C1 segment of cervical spinal cord (tissue), 14 donors: ENCODE measurements at regions not wholly inside any gene's neighbourhood (a gene's known extent, or its start where the extent isn't known, plus 50 kb on each side); places are given as distances from the start of the nearest gene placed in this dataset.

Experiments used
- DNase-seq, 14 donors: peaks; one replicate each; lab custom pipeline; 2025; lab: John Stamatoyannopoulos, UW

GRCh38 chr12:111110556-111110955, 190.2 kb upstream of the MYL2 start:
- DNase-seq, result no peak

- no peak for DNase-seq
Observed at GRCh38 chr12:111108726-111109125, 188.3 kb upstream of the MYL2 start.

GRCh38 chr12:111107392-111108178, 187.2 kb upstream of the MYL2 start:
- DNase-seq, result no peak

DNA sequence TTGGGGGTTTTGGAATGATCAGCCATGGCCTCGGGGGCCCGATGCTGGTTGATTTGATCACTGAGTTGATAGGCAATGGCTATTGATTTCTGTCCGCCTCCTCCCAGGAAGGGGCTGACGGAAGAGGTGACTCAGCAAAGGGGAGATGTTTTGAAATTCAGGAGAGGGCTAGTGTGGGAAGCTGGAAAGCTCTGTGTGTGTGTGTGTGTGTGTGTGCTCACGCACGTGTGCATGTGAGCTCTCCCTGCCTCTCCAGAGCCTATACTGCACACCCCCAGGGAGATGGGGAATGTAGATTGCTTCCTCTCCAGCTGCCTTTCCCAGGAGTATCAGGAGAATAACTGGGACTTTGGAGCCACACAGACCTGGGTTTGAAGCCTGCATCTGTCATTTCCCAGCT, 184.9 kb upstream of the MYL2 start:
- DNase-seq, result no peak

- DNase-seq, result no peak
Observed at GRCh38 chr12:111103583-111103982, 183.2 kb upstream of the MYL2 start.

GRCh38 chr12:111102102-111102739, 181.8 kb upstream of the MYL2 start:
- DNase-seq, result no peak

- no peak for DNase-seq
Observed at GRCh38 chr12:111101003-111101402, 180.6 kb upstream of the MYL2 start.

GRCh38 chr12:111100554-111100953, 180.2 kb upstream of the MYL2 start:
- no peak for DNase-seq

GRCh38 chr12:111100003-111100402, 179.6 kb upstream of the MYL2 start:
- no peak for DNase-seq

DNA sequence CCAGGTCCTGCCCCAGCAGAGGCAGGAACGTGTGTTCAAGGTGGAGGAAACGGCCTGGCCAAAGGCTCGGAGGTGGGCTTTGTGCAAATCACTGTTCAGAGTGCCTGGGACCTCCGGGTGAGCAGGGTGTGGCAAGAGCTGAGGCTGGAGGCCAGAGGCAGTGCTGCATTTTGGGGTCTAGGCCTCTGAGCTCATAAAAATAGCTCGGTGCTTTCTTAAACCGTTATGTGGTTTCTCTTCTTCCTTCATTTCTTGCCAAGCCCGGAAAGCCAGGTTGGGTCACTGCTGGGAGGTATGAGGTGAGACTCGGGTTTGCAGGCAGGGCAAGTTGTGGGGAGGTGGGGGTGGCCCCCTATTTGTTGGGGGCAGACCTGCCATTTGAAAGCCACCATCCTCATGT, 178.8 kb upstream of the MYL2 start:
- no peak for DNase-seq

DNA sequence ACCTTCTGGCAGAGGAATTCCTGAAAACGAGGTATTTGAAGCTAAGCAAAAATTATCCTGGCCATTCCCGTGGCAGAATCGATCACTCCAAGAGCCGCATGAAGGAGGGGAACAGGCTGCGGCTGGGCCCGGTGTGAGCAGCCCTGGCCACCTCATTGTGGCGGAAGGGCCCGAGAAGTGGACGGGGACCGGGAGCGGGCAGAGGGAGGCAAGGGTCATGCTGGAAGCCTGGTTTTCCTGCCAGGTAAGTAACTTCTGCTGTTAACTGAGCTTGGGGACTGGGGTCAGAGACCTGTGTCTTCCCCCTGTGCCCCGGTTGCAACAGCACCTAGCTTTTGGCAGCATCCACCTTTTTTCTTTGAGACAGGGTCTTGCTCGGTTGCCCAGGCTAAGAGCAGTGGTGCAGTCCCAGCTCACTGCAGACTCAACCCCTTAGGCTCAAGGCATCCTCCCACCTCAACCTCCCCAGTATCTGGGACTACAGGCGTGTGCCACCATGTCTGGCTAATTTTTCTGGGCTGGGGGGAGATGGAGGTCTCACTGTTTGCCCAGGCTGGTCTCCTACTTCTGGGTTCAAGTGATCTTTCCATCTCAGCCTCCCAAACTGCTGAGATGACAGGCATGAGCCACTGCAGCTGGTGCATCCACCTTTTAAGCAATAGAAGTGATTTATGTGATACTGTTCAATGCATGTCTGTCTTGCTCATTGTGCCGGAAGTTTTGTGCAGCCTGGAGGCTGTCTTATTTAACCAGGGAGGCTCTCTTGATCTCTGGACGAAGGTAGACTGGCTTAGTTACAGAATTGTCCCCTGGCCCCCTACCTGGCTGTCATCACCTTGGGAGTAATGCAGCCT, 174.0 kb upstream of the MYL2 start:
- DNase-seq, result no peak

- no peak for DNase-seq
Observed at GRCh38 chr12:111093428-111094142, 173.2 kb upstream of the MYL2 start.

GRCh38 chr12:111091051-111091450, 170.7 kb upstream of the MYL2 start:
- no peak for DNase-seq

- DNase-seq, result no peak
Observed at GRCh38 chr12:111089616-111090015, 169.2 kb upstream of the MYL2 start.

- DNase-seq, result no peak
Observed at GRCh38 chr12:111088409-111088808, 168.0 kb upstream of the MYL2 start.

- no peak for DNase-seq
Observed at GRCh38 chr12:111086947-111087700, 166.7 kb upstream of the MYL2 start.

DNA sequence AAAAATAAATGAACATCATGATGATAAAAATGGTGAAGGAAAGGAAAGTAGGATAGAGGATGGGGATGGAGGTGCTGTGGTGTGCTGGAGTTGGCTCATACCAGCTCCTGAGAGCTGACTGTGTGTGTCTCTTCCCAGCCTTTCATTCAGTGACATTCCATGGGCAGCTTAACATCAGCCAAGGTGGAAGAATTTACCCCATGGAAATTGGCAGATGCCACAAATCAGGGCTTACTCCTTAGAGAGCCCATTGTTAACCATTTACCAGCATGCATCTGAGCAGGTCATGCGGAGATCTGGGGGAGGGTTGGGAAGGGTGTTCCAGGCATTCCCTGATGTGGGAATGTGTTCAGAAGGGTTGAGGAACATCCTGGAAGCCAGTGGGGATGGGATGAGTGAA, 164.7 kb upstream of the MYL2 start:
- no peak for DNase-seq

DNA sequence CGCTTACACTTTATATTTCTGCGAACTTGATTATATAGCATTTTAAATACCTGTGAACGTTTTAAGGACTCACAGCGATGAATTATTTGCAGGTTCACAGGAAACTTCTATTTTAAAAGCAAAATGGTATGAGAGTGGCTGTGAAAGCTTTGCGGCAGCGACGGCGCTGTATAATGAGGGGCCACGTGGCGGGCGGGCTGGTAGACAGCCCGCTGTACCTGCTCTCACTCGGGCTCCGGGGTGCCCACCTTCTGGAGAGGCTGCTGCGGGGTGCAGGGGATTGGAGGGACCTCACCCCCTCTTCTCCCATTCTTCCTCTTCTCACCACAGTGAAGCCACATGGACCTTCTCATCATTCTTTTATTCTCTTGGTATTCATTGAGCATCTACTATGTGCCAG, 164.2 kb upstream of the MYL2 start:
- DNase-seq, result no peak

GRCh38 chr12:111084158-111084557, 163.8 kb upstream of the MYL2 start:
- DNase-seq, result no peak

DNA sequence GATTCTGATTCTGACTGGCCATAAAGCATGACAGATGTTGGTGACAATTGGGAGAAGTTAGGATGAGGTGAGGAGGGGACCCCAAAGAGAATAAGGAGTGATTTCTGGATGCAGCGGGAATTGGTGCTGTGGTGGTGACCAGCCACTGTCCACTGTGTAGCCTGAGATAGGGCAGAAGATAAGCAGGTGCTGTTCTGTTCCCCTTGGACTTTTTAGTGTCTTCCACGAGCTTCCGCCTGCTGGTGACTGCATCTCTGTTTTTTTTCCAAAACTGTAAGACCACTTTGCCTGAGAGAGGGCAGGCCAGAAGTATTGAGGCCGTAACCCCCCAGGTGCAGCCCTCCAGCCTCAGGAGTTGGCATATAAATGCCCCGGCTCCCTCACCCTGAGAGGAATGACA, 161.2 kb upstream of the MYL2 start:
- no peak for DNase-seq

GRCh38 chr12:111078731-111079130, 158.4 kb upstream of the MYL2 start:
- DNase-seq, result no peak
